Esophagus squamous epithelium (tissue), 4 donors: ENCODE measurements at regions not wholly inside any gene's neighbourhood (a gene's known extent, or its start where the extent isn't known, plus 50 kb on each side); places are given as distances from the start of the nearest gene placed in this dataset.

Experiments
- CTCF ChIP-seq, 6 experiments: fragments of 450-650 bp in 4 of 6; fragments of 200-600 bp in 2 of 6; sonication (generic) in 2 of 6; IDR thresholded peaks; one replicate each; pipeline ENCODE4 v1.5.1; 2016 to 2019; ENCODE audit warnings: antibody characterized with exemption in 6 of 6, mild to moderate bottlenecking in 4 of 6, moderate library complexity in 4 of 6
- POLR2A ChIP-seq, 4 donors: fragments of 450-650 bp; IDR thresholded peaks; one replicate each; pipeline ENCODE4 v1.6.1; 2017; ENCODE audit warnings: antibody characterized with exemption in 4 of 4, mild to moderate bottlenecking in 4 of 4, moderate library complexity in 3 of 4

- no peak for TF ChIP-seq CTCF (IDR thresholded peaks at IDR 0.05)
- no peak for TF ChIP-seq POLR2A (IDR thresholded peaks at IDR 0.05)
Measured at GRCh38 chr3:194991338-194991654, 279.7 kb downstream of the XXYLT1 start.
